Activated T-helper 9 cell treated with anti-CD3 and anti-CD28 coated beads, Interleukin-2, amount 50 U/mL, for 16 hours (primary cell): ENCODE measurements at regions not wholly inside any gene's neighbourhood (a gene's known extent, or its start where the extent isn't known, plus 50 kb on each side); places are given as distances from the start of the nearest gene placed in this dataset.

Experiments used
- DNase-seq: peaks from one replicate; pipeline ENCODE4 v3.0.0-alpha.2; 2020; ENCODE audit warnings: low read depth

DNA sequence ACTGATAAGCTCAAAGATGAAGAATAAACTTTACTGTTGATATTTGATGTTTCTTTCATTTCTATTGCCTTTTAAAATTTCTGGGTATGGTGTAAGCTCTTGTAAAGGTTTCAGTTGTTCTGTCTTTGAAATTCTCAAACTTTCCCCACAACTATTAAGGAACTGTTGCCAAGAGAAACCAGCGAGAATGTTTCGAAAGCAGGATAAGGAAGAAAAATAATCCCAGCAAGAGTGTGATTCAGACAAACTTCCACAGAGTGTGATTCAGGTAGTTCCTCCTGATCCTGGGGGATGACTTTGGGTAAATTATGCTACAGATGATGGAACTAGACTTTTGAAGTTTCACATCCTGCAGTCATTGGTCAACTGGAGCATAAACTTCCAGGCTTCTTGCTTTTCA is 632.0 kb downstream of the NSUN3 start:
- DNase-seq, result no peak

DNA sequence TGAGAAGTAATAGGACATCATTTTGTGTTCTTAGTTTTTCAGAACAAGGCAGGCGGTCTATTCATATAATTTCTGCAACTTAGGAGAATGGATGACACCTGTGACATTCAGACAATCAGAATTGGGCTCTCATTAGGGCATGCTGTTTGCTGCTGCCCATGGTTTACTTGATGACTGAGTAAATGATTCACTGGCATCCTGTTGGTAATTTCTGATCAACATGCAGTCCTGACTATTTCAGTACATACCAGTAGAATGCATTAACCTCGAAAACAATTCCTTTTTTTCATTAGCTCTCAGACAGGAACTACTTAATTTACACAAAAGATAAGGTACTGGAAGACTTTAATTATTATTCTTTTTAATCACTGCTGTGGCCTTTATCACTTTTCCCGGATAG is 641.6 kb downstream of the NSUN3 start:
- no peak for DNase-seq

DNA sequence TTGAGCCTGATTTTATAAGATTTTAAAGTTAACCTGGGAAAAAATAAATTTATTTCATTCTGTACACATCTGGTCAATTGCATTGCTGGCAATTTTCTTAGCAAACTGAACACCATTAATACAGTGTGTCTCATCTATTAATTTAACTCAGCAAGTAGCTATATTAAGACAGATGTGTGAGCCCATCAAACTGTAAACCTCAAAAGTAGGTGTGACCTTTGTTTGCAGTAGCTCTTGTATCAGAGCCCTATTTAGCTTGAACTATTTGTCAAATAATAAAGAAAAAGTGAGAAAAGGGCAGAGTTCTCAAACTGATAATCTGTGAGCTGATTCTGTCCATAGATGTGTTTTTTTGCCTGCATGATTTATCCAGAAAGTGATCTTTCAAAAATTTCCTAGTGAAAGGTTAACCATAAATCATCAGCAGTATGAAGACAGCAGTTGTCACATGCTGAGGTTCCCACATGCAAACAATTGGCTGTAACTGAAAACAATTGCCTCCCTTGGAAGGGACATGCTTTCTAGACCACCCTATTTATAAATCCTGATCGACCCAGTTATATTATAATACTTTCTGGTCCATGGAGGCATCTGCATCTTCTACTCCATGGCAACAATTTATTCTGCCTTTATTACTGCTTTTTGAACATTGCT is 646.5 kb downstream of the NSUN3 start:
- no peak for DNase-seq

DNA sequence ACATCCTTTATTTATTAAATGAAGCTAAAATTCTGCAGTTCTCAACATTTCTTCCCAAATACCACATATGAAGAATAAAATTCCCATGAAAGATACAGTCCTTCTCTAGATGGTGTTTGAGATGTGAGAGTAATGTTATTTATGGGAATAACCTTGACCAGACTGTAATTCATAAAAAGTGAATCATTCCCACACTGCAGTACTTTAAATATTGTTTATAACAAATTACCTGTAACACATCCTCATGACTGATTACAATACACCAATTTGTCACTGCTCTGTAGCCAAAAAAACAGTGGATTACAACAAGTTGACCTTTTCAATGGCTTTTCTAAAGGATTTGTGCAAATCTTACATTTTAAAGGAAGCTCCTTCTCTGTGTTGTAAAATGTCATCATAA is 651.3 kb downstream of the NSUN3 start:
- DNase-seq, result no peak

DNA sequence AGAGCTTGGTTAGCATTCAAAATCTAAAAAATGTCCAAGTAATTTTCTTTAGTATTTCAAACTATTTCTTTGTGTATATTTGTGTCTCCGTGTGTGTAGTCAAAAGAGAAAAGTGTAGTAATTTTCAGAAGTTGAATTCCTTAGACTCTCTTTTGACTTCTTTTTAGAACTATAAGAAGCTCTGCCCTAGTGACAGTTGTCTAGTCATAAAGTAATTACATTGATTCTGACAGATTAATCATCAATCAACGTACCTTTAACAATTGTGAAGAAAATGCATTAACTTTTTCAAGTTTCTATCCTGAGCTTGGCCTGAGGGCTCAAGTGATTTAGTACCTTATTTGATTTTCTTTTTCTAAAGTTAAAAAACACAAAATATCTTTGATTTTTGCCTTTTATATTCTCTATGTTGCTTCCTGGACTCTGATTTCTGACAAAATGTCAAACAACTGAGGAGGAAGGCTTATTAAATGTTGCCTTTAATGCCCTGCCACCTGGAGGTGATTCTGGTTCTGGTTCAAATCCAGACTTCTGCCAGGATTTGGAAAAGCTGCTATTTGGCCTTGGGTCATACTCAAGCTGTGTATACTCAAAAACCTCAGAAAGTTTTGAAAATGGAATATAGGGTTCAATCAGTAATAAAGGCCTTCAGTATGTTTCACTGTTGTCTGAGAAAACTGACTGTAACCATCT is 653.6 kb downstream of the NSUN3 start:
- no peak for DNase-seq

DNA sequence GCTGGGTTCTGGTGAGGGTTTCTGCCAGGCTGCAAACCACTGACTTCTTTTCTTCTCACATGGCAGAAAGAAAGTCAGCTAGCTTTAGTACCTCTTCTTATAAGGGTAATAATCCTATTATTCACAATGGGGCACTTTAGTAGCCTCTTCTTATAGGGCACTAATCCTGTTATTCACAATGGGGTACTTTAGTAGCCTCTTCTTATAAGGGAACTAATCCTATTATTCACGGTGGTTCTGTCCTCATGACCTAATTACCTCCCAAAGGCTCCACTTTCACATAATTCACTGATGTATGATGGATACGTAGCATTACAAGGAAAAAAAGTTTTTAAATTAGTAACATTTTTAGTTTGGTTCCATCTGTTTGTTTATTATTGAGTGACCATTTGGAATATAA is 671.3 kb downstream of the NSUN3 start:
- no peak for DNase-seq

DNA sequence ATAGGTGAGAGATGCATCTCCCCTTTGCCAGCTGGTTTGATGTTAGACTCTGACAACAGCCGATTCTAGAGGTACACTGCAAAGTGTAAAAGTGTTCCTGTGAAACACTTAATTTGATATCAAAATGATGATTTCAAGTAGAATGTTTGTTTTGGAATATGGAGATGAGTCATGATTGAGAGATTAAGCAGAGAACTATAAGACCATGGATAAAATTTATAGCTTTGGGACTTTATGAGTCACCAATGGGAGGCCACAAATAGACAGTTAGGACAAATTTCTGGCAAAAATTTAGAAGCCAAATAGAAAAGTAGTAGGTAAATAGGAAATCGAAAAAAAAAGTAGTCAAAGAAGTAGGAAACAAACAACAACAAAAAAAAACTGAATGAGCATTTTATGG is 672.5 kb downstream of the NSUN3 start:
- DNase-seq, result no peak

DNA sequence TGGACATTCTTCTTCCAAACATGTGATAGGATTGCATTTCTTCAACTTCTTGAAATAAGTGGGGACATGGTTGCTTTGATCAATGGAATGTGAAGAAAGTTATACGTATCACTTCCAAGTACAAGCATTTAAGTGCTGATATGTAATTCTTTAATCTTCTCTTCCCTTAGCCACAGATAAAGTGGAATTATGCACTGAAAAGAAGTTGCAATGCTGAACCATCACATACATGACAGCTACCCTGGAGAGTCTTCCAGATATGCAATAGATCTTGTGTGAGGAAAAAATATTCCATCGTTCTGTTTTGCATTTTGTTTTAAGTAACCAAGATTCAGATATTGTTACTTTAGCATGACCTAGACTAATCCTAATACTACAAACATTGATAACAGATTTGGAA is 674.3 kb downstream of the NSUN3 start:
- no peak for DNase-seq

DNA sequence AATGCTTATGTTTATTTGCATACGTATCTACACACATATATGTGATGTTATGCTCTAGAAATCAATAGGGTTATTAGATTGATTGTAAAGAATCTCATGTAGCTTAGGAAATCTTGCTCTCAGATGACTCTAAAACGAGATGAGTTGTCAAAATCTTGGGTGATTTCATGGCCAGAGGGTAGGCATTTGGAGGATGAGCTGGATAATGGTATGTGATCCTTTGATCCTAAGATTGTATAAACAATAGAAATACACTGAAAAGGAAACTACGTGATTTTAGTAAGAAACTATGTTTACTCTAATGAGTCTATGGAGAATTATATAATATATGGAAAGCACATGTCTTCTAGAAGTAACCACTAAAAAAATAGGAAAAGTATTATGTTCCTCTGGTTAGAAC is 676.6 kb downstream of the NSUN3 start:
- no peak for DNase-seq

DNA sequence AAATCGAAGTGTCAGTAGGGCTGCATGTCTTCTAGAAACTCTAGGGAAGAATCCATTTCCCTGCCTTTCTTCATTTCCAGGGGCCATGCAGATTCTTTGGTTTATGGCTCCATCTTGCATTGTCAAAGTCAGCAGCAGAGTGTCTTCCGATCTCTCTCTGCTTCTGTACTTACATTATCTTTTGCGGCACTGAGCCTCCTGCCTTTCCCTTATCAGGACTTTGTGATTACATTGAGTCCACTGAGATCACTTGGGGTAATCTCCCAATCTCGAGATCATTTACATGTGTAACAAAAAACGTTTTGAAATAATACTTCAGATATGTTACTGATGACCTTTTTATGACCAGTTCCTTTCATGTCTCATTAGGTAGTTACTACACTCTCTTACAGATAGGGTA is 695.9 kb downstream of the NSUN3 start:
- DNase-seq, result no peak

DNA sequence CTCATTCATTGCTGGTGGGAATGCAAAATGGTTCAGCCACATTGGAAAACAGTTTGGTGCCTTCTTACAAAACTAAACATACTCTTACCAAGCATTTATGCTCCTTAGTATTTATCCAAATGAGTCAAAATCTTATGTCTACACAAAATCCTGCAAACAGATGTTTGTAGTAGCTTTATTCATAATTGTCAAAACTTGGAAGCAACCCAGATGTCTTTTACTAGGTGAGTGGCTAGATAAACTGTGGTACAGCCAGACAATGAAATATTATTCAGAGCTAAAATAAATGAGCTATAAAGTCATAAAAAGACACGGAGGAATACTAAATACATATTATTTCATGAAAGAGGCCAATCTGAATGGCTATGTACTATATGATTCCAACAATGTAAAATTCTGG is 709.5 kb downstream of the NSUN3 start:
- no peak for DNase-seq

DNA sequence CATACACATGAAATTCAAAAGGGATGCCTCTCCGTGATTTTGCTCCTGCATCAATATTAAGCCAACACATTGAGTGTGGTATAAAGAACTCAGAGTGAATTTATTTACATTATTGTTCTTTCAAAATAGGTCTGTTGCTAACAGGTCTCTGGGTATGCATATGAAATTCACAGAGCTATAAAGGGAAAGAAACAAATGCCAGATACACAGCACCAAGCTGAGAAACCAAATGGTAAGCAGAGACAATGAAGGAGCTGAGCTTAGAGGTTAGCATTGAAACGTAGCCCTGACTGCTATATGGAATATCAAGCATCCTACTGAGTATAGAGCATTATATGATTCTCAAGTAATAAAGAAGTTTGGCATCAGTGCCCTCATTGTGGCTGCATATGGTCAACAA is 712.9 kb downstream of the NSUN3 start:
- no peak for DNase-seq

DNA sequence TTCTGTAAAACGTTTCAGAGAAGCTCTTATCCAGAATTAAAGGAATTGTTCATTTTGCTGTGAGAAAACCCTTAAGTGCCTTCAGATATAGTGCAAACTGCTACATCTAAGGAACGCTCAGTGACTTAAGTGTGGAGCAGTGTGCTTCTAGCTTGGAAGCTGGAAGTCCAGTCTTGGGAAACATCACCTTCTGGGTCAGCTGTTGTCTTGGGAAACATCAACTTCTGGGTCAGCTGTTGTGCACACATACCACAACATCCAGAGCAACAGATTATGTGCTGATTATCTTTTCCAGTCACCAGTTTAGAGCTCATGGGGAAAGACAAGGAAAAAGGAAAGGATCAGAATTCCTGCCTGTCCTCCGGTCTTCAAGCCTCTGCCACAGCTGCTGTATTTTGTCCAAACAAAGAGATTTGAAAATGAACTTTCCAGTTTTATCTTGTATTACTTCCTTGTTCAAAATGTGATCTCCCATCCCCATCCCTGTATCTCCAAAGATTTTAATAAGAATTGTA is 713.6 kb downstream of the NSUN3 start:
- no peak for DNase-seq

DNA sequence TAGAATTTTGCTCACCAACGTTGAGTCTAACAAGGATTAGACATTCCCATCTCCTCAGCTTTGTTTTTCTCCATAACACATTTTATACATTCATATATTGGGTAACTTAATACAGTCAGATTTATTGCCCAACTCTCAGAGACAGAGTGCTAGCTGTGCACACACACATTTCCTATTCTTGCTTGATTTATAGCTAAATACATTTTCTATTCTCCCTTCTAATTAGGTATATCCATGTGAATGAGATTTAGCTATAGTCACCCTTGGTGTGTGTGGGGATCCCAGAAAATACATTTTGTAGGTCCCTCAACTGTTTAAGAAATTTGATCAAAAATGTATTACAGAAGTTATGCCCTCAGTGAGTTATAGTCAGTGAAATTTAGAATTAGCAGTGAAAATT is 715.4 kb downstream of the NSUN3 start:
- no peak for DNase-seq

DNA sequence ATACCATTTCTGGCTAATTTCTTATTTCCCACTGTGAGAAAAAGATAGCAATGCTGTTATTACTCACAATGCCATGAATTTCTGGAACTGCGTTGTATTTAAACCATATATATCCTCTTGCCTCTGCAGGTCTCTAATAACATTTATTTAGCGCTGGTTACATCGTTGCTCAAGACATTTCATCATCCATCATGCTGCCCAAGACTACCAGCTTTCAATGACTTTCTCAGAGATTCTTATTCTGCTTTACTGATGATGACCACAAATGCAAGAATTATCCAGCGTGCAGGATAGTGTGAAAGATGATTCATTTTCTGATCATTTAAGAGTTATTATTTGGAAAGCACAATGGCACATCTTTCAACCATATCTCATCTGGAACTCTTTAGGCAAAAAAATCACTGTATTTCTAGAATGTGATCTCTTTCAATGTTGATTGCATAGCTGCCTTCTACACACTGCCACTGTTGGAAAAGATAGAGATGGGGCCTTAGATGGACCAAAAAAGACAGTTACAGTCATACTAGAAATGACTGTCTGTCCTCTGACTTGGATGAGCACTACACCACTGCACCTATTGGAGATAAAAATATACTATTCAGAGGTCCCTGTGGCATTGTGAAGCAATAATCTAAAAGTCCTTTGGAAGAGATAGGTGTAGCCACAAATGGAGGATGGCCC is 716.1 kb downstream of the NSUN3 start:
- no peak for DNase-seq

DNA sequence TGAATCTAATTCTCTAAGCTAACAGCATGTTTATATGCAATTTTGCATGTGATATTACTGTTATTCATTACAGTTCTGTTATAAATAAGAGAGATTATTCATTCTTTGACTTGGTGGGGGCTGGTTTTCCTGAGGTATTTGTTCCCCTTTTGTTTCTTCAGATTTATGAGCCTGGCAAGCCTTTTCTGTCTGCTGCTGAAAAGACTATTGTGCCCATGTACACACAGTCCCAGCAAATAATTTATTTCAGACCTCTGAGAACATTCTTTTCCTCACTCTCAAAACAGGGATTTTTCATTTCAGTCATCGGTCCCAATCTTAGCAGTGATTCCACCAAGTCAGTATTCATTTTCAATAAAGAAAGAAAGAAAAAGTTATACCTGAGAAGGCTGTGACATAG is 716.8 kb downstream of the NSUN3 start:
- DNase-seq, result no peak

DNA sequence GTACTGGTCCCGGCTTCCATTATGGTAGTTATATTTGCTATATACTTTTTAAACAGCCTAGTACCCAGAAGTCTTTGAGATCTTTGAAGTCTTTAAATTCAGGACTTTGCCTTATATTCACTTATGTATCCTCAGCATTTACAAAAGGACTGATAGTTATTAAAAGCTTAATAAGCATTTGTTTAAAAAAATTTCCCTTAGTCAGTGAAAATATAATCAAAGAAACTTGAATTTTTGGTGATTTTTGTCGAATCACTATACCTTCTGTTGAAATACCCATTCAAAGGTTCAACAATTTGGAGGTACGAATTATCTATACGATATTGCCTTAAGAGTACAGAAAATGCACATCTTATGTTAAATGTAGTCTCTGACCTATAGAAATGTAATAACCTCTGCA is 721.4 kb downstream of the NSUN3 start:
- no peak for DNase-seq

DNA sequence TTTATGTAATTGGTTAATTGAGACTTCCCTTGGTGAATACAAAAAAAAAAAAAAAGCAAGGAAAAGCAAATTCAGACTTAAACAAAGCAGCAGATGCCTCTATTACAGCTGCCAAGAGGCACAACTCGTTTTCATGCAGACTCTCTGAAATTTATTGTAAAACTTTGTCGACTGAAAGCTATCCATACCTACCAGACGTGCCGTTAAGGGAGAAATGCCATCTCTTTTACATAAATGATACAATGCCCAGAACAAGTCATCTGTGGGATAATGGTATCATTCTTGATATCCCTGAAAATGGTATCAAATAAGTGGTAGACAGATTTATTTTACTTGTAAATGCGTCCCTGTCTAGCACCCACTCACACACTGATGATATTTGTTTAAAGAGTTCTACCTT is 724.2 kb downstream of the NSUN3 start:
- no peak for DNase-seq

DNA sequence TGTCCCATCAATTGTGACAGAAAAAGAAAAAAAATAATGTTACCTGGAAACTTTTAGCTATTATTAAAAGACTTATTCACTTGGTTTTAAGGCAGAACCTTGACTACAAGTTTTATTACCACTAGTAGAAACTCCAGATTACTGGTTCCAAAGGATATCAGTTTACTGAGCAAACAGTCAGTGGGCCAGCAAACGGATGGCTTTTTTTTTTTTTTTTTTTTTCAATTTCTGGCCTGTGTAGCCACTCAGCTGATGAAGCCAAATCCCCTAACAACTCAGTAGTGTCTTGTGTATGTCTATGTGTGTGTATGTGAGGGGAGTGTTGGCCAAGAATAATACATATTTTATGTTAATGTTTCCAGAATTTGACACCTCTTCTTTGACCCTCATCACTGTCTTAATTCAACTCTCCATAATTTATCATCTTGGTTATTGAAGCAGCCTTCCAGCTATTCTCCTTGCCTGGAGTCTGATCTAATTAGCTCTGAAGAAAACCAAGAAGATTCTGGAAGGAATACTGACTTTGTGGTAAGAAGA is 724.9 kb downstream of the NSUN3 start:
- no peak for DNase-seq

DNA sequence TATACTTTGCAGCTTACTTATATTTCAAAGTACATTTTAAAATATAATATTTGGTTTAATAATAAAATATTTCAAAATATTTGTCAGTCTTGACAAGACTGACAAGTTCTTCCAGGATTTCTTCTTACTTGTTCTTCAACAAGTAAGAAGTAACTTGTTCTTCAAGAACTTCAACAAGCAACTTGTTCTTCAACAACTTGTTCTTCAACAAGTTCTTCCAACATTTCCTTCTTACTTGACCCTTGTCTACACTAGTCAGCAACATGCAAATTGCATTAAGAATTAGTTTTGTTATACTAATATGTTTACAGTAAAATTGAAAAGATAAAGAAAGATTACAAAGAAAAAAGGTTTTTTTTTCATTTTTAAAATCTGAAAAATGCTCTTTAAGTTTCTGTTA is 731.7 kb downstream of the NSUN3 start:
- DNase-seq, result no peak

DNA sequence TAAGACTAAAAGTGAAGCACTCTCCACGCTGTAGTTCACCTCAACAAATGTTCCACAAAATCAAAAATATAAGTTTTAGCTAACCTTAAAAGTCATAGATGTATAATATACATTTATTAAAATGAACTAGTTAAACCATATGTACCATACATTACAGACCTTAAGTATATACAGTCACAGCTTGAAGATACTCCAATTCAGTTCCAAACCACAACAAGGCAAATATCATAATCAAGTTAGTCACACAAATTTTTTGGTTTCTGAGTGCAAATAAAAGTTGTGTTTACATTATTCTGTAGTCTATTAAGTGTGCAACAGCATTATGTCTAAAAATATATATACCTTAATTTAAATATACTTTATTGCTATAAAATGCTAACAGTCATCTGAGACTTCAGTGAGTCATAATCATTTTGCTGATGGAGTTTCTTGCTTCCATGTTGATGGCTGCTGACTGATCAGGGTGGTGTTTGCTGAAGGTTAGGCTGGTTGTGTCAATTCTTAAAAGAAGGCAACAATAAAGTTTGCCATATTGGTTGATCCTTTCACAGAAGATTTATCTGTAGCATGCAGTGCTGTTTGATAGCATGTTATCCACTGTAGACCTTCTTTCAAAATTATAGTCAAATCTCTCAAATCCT is 736.7 kb downstream of the NSUN3 start:
- no peak for DNase-seq

DNA sequence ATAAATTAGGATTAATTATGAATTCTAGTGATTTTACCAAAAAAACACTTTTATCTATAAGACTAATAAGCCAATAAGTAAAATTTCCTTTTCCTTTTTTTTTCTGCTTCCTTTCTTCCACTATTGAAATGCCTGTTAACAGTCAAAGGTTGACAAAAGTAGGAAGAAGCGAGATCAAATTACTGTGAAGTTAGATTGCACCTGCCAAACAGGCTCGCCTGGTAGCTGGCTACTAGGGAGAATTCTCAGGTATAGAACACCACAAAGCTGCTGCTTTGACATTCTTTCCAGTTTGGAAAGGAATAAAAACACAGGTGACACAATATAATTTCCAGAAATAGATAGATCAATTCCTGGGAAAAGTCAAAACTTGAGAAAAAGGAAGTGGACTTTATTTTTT is 749.0 kb downstream of the NSUN3 start:
- DNase-seq, result no peak

DNA sequence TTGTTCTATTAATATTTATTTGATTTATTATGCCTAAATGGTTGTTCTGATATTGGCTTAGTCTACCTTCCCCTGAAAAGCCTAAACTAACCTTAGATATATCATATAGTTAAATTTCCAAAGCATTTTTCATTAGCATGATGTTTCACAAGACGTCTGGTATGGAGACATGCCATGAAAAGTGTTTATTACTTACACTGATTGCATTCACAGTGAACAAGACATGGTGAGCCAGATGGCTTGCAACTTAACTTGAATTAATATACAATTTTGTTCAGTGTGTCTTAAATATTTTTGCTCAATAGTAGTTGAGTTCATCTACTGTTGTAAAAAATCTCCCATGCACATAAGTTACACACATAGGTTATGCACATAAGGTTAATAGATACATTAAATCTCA is 758.4 kb downstream of the NSUN3 start:
- no peak for DNase-seq
